Osteocyte (in vitro differentiated cells): ENCODE measurements at regions not wholly inside any gene's neighbourhood (a gene's known extent, or its start where the extent isn't known, plus 50 kb on each side); places are given as distances from the start of the nearest gene placed in this dataset.

Source experiments
- DNase-seq: peaks from one replicate; pipeline ENCODE4 v3.0.0; 2021; ENCODE audit warnings: mixed read lengths; ENCODE audit not compliant: unreplicated experiment; ENCODE audit errors: extremely low spot score
- H3K27ac Mint-ChIP-seq: one replicate; pipeline ENCODE4 v1.8.0; 2021; ENCODE audit warnings: mild to moderate bottlenecking, mixed read lengths; ENCODE audit not compliant: unreplicated experiment
- H3K27me3 Mint-ChIP-seq: one replicate; pipeline ENCODE4 v1.8.0; 2021; ENCODE audit warnings: mixed read lengths; ENCODE audit not compliant: unreplicated experiment
- H3K36me3 Mint-ChIP-seq: one replicate; pipeline ENCODE4 v1.8.0; 2021; ENCODE audit warnings: mixed read lengths; ENCODE audit not compliant: unreplicated experiment
- H3K4me1 Mint-ChIP-seq: one replicate; pipeline ENCODE4 v1.8.0; 2021; ENCODE audit warnings: mixed read lengths; ENCODE audit not compliant: unreplicated experiment
- H3K4me3 Mint-ChIP-seq: one replicate; pipeline ENCODE4 v1.8.0; 2021; ENCODE audit warnings: mild to moderate bottlenecking, moderate library complexity, mixed read lengths; ENCODE audit not compliant: unreplicated experiment
- H3K9me3 Mint-ChIP-seq: one replicate; pipeline ENCODE4 v1.8.0; 2021; ENCODE audit warnings: mixed read lengths; ENCODE audit not compliant: unreplicated experiment
- TF ChIP-seq, protein P1 (sequence below): fragments of 200-600 bp; sonication (generic); IDR thresholded peaks from 2 replicates; pipeline ENCODE4 v1.5.0; 2021; ENCODE audit warnings: antibody characterized with exemption, mild to moderate bottlenecking, moderate library complexity

DNA sequence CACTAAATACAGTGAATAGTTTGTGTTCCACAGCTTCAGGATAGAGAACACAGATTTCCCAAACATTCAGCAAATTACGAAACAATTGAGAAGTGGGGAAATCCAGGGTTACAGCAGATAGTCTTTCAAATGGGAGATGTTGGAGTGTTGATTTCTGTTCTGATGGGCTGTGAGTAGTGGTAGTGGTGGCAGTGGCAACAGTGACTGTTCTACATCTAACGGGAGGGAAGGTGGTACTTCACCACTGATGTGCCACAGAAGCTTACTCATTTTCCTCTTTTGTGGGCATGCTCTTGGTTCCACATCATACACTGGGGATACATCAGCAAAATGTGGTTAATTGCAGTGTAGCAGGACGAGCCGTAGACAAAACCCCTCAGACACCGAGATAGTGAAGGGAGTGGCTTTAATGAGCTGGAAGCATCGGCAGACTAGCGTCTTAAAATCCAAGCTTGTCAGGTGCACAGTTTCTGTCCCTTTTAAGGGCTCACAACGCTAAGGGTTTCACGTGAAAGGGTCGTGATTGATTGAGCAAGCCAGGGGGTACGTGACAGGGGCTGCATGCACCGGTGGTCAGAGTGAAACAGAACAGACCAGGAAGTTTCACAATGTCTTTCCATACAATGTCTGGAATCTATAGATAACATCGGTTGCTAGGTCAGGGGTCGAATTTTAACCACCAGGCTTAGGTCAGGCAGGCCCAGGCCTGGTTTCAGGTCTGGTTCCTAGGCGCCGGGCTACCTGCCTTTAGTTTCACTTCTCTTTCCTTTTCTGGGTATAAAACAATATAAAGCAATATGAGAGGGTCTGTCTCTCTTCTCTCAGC is 330.6 kb upstream of the FBXO33 start:
- DNase-seq = no peak
- Mint-ChIP-seq H3K27ac (no peak overlapping the region), H3K4me1 (no peaks in the 10 kb centered on the region), H3K4me3 (no peak overlapping the region), H3K27me3 (no peaks in the 10 kb centered on the region), H3K36me3 (no peaks in the 10 kb centered on the region), H3K9me3 (no peaks in the 10 kb centered on the region)
- TF ChIP-seq, protein P1, sequence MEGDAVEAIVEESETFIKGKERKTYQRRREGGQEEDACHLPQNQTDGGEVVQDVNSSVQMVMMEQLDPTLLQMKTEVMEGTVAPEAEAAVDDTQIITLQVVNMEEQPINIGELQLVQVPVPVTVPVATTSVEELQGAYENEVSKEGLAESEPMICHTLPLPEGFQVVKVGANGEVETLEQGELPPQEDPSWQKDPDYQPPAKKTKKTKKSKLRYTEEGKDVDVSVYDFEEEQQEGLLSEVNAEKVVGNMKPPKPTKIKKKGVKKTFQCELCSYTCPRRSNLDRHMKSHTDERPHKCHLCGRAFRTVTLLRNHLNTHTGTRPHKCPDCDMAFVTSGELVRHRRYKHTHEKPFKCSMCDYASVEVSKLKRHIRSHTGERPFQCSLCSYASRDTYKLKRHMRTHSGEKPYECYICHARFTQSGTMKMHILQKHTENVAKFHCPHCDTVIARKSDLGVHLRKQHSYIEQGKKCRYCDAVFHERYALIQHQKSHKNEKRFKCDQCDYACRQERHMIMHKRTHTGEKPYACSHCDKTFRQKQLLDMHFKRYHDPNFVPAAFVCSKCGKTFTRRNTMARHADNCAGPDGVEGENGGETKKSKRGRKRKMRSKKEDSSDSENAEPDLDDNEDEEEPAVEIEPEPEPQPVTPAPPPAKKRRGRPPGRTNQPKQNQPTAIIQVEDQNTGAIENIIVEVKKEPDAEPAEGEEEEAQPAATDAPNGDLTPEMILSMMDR = no peak

DNA sequence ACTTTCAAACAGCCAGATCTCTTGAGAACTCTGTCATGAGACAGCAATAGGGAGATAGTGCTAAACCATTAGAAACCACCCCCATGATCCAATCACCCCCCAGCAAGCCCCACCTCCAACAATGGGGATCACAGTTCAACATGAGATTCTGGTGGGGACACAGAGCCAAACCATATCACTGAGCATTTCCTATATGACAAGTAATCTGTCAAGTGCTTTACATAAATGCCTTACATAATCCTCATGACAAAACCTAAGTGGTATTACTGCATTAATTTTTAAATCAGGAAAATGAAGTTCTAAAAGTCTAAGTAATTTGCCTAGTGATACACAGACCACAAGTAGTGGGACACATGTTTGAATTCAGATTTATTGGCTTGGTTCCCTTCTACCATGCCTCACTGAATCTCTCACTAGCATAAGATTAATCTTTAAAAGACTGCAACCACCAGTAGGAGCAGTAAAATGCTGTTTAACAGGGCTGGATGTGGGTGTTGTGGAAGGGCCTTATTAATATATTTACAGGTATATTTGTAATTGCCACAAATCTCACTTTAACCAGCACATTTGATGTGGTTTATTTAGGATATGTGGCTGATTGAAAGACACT is 323.1 kb upstream of the FBXO33 start:
- TF ChIP-seq, protein P1 = no peak
- Mint-ChIP-seq H3K36me3 (no peaks in the 10 kb centered on the region), H3K27me3 (no peaks in the 10 kb centered on the region), H3K4me1 (no peaks in the 10 kb centered on the region), H3K4me3 (no peak overlapping the region), H3K9me3 (no peaks in the 10 kb centered on the region), H3K27ac (no peak overlapping the region)
- no peak for DNase-seq

- TF ChIP-seq, protein P1 = no peak
- no peak for DNase-seq
- H3K4me1 Mint-ChIP-seq = no peaks in the 10 kb centered on the region
- no peaks in the 10 kb centered on the region for H3K9me3 Mint-ChIP-seq
- H3K27me3 Mint-ChIP-seq = no peaks in the 10 kb centered on the region
- H3K36me3 Mint-ChIP-seq = no peaks in the 10 kb centered on the region
- H3K27ac Mint-ChIP-seq = no peak overlapping the region
- H3K4me3 Mint-ChIP-seq = no peak overlapping the region
Measured at GRCh38 chr14:39740454-39740853, 308.2 kb upstream of the FBXO33 start.

DNA sequence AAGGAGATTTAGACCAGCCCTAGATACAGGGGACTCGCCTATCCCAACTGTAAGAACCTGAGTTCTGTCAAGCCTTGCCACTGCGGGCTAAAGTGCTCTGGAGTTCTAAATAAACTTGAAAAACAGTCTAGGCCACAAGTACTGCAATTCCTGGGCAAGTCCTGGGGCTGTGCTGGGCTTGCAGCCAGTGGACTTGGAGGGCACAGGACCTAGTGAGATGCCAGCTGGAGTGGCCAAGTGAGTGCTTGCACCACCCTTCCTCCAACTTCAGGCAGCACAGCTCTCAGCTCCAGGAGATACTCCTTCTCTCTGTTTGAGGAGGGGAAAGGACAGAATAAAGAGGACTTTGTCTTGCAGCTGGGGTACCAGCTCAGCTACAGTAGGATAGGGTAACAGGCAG is 307.6 kb upstream of the FBXO33 start:
- no peaks in the 10 kb centered on the region for H3K36me3 Mint-ChIP-seq
- no peaks in the 10 kb centered on the region for H3K27me3 Mint-ChIP-seq
- no peak overlapping the region for H3K4me3 Mint-ChIP-seq
- TF ChIP-seq, protein P1 = no peak
- DNase-seq = no peak
- H3K27ac Mint-ChIP-seq = no peak overlapping the region
- no peaks in the 10 kb centered on the region for H3K9me3 Mint-ChIP-seq
- no peaks in the 10 kb centered on the region for H3K4me1 Mint-ChIP-seq

DNA sequence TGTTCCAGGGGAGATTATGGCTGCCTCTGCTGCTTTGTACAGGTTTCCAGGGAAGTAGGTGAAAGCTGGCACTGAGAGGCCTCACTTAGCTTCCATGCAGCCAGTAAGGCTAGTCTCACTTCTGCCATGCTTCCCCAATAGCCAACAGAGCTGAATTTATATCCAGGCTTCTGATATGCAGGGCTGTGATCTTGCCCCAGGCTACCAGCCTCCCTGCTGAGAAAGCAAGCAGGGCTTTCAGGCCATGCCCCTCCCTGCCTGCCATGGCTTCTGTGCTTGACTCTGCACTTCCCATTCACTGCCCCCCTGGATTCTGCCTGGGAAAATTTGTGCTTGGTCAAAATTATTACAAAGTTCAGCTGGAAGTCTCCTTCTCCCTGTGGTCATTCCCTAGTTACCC is 302.1 kb upstream of the FBXO33 start:
- Mint-ChIP-seq H3K27me3 (no peaks in the 10 kb centered on the region), H3K4me1 (no peaks in the 10 kb centered on the region), H3K9me3 (no peaks in the 10 kb centered on the region), H3K4me3 (no peak overlapping the region), H3K36me3 (no peaks in the 10 kb centered on the region), H3K27ac (no peak overlapping the region)
- DNase-seq = no peak
- TF ChIP-seq, protein P1 = no peak
